HCT116 (cell line): ENCODE measurements at regions not wholly inside any gene's neighbourhood (a gene's known extent, or its start where the extent isn't known, plus 50 kb on each side); places are given as distances from the start of the nearest gene placed in this dataset.

Experiments used
- ATAC-seq: fragments of 200-7000 bp; cut with Tn5 transposase; 2 replicates; pipeline ENCODE4 v1.9.1; 2020; ENCODE audit warnings: mild to moderate bottlenecking, moderate library complexity
- BruUV-seq: library from RNA; stranded (reverse); fragments of 400-500 nt; replicated peaks from 2 replicates; lab custom pipeline; 2021; lab: Mats Ljungman, UMichigan
- CTCF ChIA-PET: fragments of 300-600 bp; sonication (Branson Sonifier 250); formaldehyde crosslinking; loops from one replicate; lab custom pipeline; 2021; ENCODE audit warnings: antibody characterized with exemption; lab: Charles Lee
- POLR2A ChIA-PET: fragments of 300-600, 350-600 bp; sonication (Branson Sonifier 250); formaldehyde crosslinking; loops from one replicate; lab custom pipeline; 2021; ENCODE audit warnings: antibody characterized with exemption; lab: Charles Lee
- RAD21 ChIA-PET, 2 experiments: fragments of 300-600 bp; sonication (Branson Sonifier 250); formaldehyde crosslinking; loops; one replicate each; lab custom pipeline; 2023; ENCODE audit warnings: low total read pairs in 2 of 2; ENCODE audit not compliant: uncharacterized antibody in 2 of 2, unreplicated experiment in 2 of 2, low non-redundant PET in 1 of 2; lab: Charles Lee
- DNase-seq: peaks from one replicate; pipeline ENCODE4 v3.0.0-alpha.2; 2010; ENCODE audit warnings: low read depth, low spot score
- H2AFZ ChIP-seq: fragments of 200-600 bp; shearing (Covaris generic), sonication (generic); 2 replicates; pipeline ENCODE4 v1.6.1; 2017; ENCODE audit warnings: low read depth, mixed run types, mixed read lengths, antibody characterized with exemption, low read length; ENCODE audit not compliant: poor library complexity, severe bottlenecking
- H3K27ac ChIP-seq: 2 replicates; pipeline ENCODE4 v1.5.1; 2012; ENCODE audit warnings: low read depth, low read length
- H3K27me3 ChIP-seq: fragments of 200-600 bp; sonication (generic); 2 replicates; pipeline ENCODE4 v1.6.1; 2016; ENCODE audit warnings: mixed run types, low read length, mixed read lengths; ENCODE audit not compliant: insufficient read depth
- H3K36me3 ChIP-seq, 2 experiments: fragments of 200-500 bp in 1 of 2; fragments of 200-600 bp in 1 of 2; sonication (Bioruptor generic) in 1 of 2; sonication (generic) in 1 of 2; 2 replicates each; pipeline versions ENCODE4 v1.5.1 to v1.6.1; 2014 to 2016; ENCODE audit warnings: low read length in 2 of 2, inconsistent platforms in 1 of 2, mixed read lengths in 1 of 2, mixed run types in 1 of 2; ENCODE audit not compliant: insufficient read depth in 2 of 2, control insufficient read depth in 1 of 2
- H3K4me1 ChIP-seq, 2 experiments: fragments of 200-600 bp in 1 of 2; sonication (generic) in 1 of 2; 2 replicates each; pipeline versions ENCODE4 v1.5.1 to v1.6.1; 2012 to 2017; ENCODE audit warnings: low read length in 2 of 2, inconsistent platforms in 1 of 2, mild to moderate bottlenecking in 1 of 2, mixed read lengths in 1 of 2, mixed run types in 1 of 2, moderate library complexity in 1 of 2; ENCODE audit not compliant: insufficient read depth in 2 of 2, control insufficient read depth in 1 of 2
- H3K4me2 ChIP-seq: fragments of 200-600 bp; sonication (generic); 2 replicates; pipeline ENCODE4 v1.6.1; 2017; ENCODE audit warnings: mixed run types, low read length, mixed read lengths
- H3K4me3 ChIP-seq, 2 experiments: fragments of 200-600 bp in 1 of 2; sonication (generic) in 1 of 2; replicated peaks in 1 of 2; 2 replicates each; pipeline ENCODE4 v1.5.1; 2011 to 2016; ENCODE audit warnings: low read length in 2 of 2, control low read depth in 1 of 2, low read depth in 1 of 2, mild to moderate bottlenecking in 1 of 2, mixed read lengths in 1 of 2, mixed run types in 1 of 2
- H3K79me2 ChIP-seq: fragments of 200-600 bp; sonication (generic); 2 replicates; pipeline ENCODE4 v1.6.1; 2017; ENCODE audit warnings: mild to moderate bottlenecking, mixed run types, low read length, moderate library complexity, mixed read lengths; ENCODE audit not compliant: insufficient read depth
- H3K9ac ChIP-seq: fragments of 200-600 bp; sonication (generic); 2 replicates; pipeline ENCODE4 v1.6.1; 2016; ENCODE audit warnings: low read length, mixed read lengths
- H3K9me2 ChIP-seq: fragments of 200-600 bp; sonication (generic), shearing (Covaris generic); 2 replicates; pipeline ENCODE4 v1.6.1; 2017; ENCODE audit warnings: mixed run types, mild to moderate bottlenecking, moderate library complexity; ENCODE audit not compliant: insufficient read depth
- H3K9me3 ChIP-seq, 2 experiments: fragments of 200-500 bp in 1 of 2; fragments of 200-600 bp in 1 of 2; sonication (Bioruptor generic) in 1 of 2; sonication (generic) in 1 of 2; 2 replicates each; pipeline ENCODE4 v1.6.1; 2014 to 2017; ENCODE audit warnings: low read length in 2 of 2, mixed read lengths in 2 of 2, inconsistent platforms in 1 of 2, low read depth in 1 of 2, mild to moderate bottlenecking in 1 of 2, mixed run types in 1 of 2, moderate library complexity in 1 of 2; ENCODE audit not compliant: control insufficient read depth in 1 of 2, insufficient read depth in 1 of 2
- H4K20me1 ChIP-seq: fragments of 200-600 bp; sonication (generic), shearing (Covaris generic); 2 replicates; pipeline ENCODE4 v1.6.1; 2017; ENCODE audit warnings: mixed run types, mild to moderate bottlenecking, moderate library complexity; ENCODE audit not compliant: insufficient read depth
- CBX3 ChIP-seq: IDR thresholded peaks from 2 replicates; pipeline ENCODE4 v1.6.1; 2012; ENCODE audit warnings: low read depth
- CEBPB ChIP-seq: IDR thresholded peaks from 2 replicates; pipeline ENCODE4 v1.6.1; 2012; ENCODE audit warnings: low read depth
- EGR1 ChIP-seq: IDR thresholded peaks from 2 replicates; pipeline ENCODE4 v1.6.1; 2012; ENCODE audit warnings: low read depth
- ELF1 ChIP-seq: IDR thresholded peaks from 2 replicates; pipeline ENCODE4 v1.6.1; 2012; ENCODE audit warnings: low read depth, borderline replicate concordance
- EZH2 ChIP-seq: fragments of 200-600 bp; sonication (generic); IDR thresholded peaks from 2 replicates; pipeline ENCODE4 v1.6.1; 2017; ENCODE audit warnings: antibody characterized with exemption, mixed run types
- EZH2phosphoT487 ChIP-seq: fragments of 200-600 bp; IDR thresholded peaks from 2 replicates; pipeline ENCODE4 v1.6.1; 2018; ENCODE audit warnings: antibody characterized with exemption, borderline replicate concordance
- FOSL1 ChIP-seq: IDR thresholded peaks from 2 replicates; pipeline ENCODE4 v1.6.1; 2012; ENCODE audit warnings: low read depth
- POLR2AphosphoS5 ChIP-seq: IDR thresholded peaks from 2 replicates; pipeline ENCODE4 v1.6.1; 2011; ENCODE audit warnings: mild to moderate bottlenecking, low read depth, low read length, moderate library complexity
- RAD21 ChIP-seq: IDR thresholded peaks from 2 replicates; pipeline ENCODE4 v1.6.1; 2012; ENCODE audit warnings: low read depth, mild to moderate bottlenecking
- SIN3A ChIP-seq: IDR thresholded peaks from 2 replicates; pipeline ENCODE4 v1.6.1; 2012; ENCODE audit warnings: low read depth
- SP1 ChIP-seq: IDR thresholded peaks from 2 replicates; pipeline ENCODE4 v1.6.1; 2012; ENCODE audit warnings: low read depth
- SRF ChIP-seq: IDR thresholded peaks from 2 replicates; pipeline ENCODE4 v1.6.1; 2012; ENCODE audit warnings: low read depth
- TCF7L2 ChIP-seq: IDR thresholded peaks from 2 replicates; pipeline ENCODE4 v1.7.0; 2011; ENCODE audit warnings: borderline replicate concordance, inconsistent platforms; ENCODE audit not compliant: insufficient read depth, insufficient read length; ENCODE audit errors: extremely low read depth
- YY1 ChIP-seq: IDR thresholded peaks from 2 replicates; pipeline ENCODE4 v1.6.1; 2011; ENCODE audit warnings: low read length, low read depth, moderate library complexity, mild to moderate bottlenecking; ENCODE audit not compliant: insufficient replicate concordance; ENCODE audit errors: extremely low read depth
- ZFX ChIP-seq: fragments of 450-650 bp; IDR thresholded peaks from 2 replicates; pipeline ENCODE4 v1.6.1; 2017
- ZNF274 ChIP-seq: fragments of 200-500 bp; sonication (Bioruptor generic); IDR thresholded peaks from 2 replicates; pipeline ENCODE4 v1.6.1; 2014; ENCODE audit warnings: mild to moderate bottlenecking, low read depth, low read length, inconsistent platforms
- intact Hi-C: fragments of 100-400 bp; cut with micrococcal nuclease; formaldehyde crosslinking; loops from 2 replicates; pipeline ENCODE4 v1.10.0; 2022
- TF ChIP-seq, protein P1 (sequence below): IDR thresholded peaks from 2 replicates; pipeline ENCODE4 v1.6.1; 2011; ENCODE audit warnings: mild to moderate bottlenecking, low read length, moderate library complexity; ENCODE audit not compliant: insufficient replicate concordance; ENCODE audit errors: extremely low read depth
- TF ChIP-seq, protein P2 (sequence below), 3 experiments: fragments of 200-600 bp in 1 of 3; sonication (generic) in 1 of 3; IDR thresholded peaks in 2 of 3; conservative IDR thresholded peaks in 1 of 3; 2 replicates each; pipeline ENCODE4 v1.5.1; 2012 to 2017; ENCODE audit warnings: low read depth in 2 of 3, low read length in 2 of 3, antibody characterized with exemption in 1 of 3, borderline replicate concordance in 1 of 3, control low read depth in 1 of 3, mild to moderate bottlenecking in 1 of 3, mixed read lengths in 1 of 3, mixed run types in 1 of 3, moderate library complexity in 1 of 3; ENCODE audit not compliant: insufficient read depth in 1 of 3
- TF ChIP-seq, protein P3 (sequence below): IDR thresholded peaks from 2 replicates; pipeline ENCODE4 v1.6.1; 2012; ENCODE audit warnings: low read depth
- TF ChIP-seq, protein P4 (sequence below): IDR thresholded peaks from 2 replicates; pipeline ENCODE4 v1.6.1; 2012

DNA sequence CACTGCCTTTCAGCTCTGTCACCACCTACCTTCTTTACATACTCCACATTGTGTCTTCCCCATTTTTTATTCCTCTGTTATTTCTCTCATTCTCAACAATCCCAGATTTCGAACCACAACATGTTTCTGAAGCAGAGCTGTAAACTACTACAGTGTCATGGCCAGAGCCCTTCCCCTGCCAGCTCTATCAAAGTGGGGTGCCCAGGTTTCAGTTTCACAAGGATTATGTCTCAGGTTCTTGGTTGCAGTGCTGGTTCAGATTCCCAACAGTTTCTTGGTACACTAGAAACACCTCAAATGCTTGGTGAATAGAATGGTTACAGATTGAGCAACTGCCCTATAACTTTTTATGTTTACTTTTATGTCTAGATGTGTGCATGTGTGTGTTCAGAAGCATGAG lies 172.7 kb upstream of the MTNR1B start:
- ChIA-PET POLR2A (no interaction called here), RAD21 (no interaction called here), CTCF (no interaction called here)
- no peaks in the 10 kb centered on the region for H3K4me1 ChIP-seq
- no peaks in the 10 kb centered on the region for H3K9me2 ChIP-seq
- TF ChIP-seq YY1, result no peak
- TF ChIP-seq, protein P1, sequence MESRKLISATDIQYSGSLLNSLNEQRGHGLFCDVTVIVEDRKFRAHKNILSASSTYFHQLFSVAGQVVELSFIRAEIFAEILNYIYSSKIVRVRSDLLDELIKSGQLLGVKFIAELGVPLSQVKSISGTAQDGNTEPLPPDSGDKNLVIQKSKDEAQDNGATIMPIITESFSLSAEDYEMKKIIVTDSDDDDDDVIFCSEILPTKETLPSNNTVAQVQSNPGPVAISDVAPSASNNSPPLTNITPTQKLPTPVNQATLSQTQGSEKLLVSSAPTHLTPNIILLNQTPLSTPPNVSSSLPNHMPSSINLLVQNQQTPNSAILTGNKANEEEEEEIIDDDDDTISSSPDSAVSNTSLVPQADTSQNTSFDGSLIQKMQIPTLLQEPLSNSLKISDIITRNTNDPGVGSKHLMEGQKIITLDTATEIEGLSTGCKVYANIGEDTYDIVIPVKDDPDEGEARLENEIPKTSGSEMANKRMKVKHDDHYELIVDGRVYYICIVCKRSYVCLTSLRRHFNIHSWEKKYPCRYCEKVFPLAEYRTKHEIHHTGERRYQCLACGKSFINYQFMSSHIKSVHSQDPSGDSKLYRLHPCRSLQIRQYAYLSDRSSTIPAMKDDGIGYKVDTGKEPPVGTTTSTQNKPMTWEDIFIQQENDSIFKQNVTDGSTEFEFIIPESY, result no peak
- TF ChIP-seq RAD21, result no peak
- no peak for TF ChIP-seq ELF1
- no peak for TF ChIP-seq ZNF274
- TF ChIP-seq SP1, result no peak
- no peak for TF ChIP-seq ZFX
- TF ChIP-seq CEBPB, result no peak
- TF ChIP-seq, protein P2, sequence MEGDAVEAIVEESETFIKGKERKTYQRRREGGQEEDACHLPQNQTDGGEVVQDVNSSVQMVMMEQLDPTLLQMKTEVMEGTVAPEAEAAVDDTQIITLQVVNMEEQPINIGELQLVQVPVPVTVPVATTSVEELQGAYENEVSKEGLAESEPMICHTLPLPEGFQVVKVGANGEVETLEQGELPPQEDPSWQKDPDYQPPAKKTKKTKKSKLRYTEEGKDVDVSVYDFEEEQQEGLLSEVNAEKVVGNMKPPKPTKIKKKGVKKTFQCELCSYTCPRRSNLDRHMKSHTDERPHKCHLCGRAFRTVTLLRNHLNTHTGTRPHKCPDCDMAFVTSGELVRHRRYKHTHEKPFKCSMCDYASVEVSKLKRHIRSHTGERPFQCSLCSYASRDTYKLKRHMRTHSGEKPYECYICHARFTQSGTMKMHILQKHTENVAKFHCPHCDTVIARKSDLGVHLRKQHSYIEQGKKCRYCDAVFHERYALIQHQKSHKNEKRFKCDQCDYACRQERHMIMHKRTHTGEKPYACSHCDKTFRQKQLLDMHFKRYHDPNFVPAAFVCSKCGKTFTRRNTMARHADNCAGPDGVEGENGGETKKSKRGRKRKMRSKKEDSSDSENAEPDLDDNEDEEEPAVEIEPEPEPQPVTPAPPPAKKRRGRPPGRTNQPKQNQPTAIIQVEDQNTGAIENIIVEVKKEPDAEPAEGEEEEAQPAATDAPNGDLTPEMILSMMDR (IDR thresholded peaks at IDR 0.05 in 2 of 3, conservative IDR thresholded peaks at IDR 0.05 in 1 of 3; ENCODE audit: borderline replicate concordance in 1 of 3, insufficient read depth in 1 of 3, low read depth in 2 of 3, low read length in 2 of 3), result no peak
- no peak for TF ChIP-seq SRF
- TF ChIP-seq TCF7L2, result no peak
- TF ChIP-seq POLR2AphosphoS5, result no peak
- TF ChIP-seq, protein P3, sequence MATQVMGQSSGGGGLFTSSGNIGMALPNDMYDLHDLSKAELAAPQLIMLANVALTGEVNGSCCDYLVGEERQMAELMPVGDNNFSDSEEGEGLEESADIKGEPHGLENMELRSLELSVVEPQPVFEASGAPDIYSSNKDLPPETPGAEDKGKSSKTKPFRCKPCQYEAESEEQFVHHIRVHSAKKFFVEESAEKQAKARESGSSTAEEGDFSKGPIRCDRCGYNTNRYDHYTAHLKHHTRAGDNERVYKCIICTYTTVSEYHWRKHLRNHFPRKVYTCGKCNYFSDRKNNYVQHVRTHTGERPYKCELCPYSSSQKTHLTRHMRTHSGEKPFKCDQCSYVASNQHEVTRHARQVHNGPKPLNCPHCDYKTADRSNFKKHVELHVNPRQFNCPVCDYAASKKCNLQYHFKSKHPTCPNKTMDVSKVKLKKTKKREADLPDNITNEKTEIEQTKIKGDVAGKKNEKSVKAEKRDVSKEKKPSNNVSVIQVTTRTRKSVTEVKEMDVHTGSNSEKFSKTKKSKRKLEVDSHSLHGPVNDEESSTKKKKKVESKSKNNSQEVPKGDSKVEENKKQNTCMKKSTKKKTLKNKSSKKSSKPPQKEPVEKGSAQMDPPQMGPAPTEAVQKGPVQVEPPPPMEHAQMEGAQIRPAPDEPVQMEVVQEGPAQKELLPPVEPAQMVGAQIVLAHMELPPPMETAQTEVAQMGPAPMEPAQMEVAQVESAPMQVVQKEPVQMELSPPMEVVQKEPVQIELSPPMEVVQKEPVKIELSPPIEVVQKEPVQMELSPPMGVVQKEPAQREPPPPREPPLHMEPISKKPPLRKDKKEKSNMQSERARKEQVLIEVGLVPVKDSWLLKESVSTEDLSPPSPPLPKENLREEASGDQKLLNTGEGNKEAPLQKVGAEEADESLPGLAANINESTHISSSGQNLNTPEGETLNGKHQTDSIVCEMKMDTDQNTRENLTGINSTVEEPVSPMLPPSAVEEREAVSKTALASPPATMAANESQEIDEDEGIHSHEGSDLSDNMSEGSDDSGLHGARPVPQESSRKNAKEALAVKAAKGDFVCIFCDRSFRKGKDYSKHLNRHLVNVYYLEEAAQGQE, result no peak
- TF ChIP-seq EGR1, result no peak
- no peak for TF ChIP-seq EZH2
- TF ChIP-seq, protein P4, sequence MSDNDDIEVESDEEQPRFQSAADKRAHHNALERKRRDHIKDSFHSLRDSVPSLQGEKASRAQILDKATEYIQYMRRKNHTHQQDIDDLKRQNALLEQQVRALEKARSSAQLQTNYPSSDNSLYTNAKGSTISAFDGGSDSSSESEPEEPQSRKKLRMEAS, result no peak
- no peak for TF ChIP-seq EZH2phosphoT487
- no peak for TF ChIP-seq CBX3
- TF ChIP-seq FOSL1, result no peak
- TF ChIP-seq SIN3A, result no peak
- DNase-seq, result no peak
- no peak for ATAC-seq
- H3K4me2 ChIP-seq, result no peak overlapping the region
- no peaks in the 10 kb centered on the region for H3K36me3 ChIP-seq
- H3K9ac ChIP-seq, result no peak overlapping the region
- no peak overlapping the region for H2AFZ ChIP-seq
- H3K27ac ChIP-seq, result no peak overlapping the region
- no peak overlapping the region for H3K4me3 ChIP-seq
- 0 out of 2 replicates have a peak, but pooled peaks cover 4% of the 10 kb centered on the region for H3K27me3 ChIP-seq
- no TSS peak for BruUV-seq
- no peaks in the 10 kb centered on the region for H3K9me3 ChIP-seq
- H4K20me1 ChIP-seq, result no peaks in the 10 kb centered on the region
- no peaks in the 10 kb centered on the region for H3K79me2 ChIP-seq
- intact Hi-C loops, result no loop called here
